PC-3 (cell line): ENCODE measurements at regions not wholly inside any gene's neighbourhood (a gene's known extent, or its start where the extent isn't known, plus 50 kb on each side); places are given as distances from the start of the nearest gene placed in this dataset.
"Not testable (repeated sequence)": the region's sequence is repeated elsewhere in the genome, so short reads cannot be mapped to it uniquely, and the experiment has no call there.

Experiments
- CTCF ChIP-seq: fragments of 300-600 bp; sonication (generic); conservative IDR thresholded peaks from 2 replicates; pipeline ENCODE4 v1.5.1; 2017; ENCODE audit warnings: antibody characterized with exemption, low read depth, mild to moderate bottlenecking, low read length
- EZH2 ChIP-seq: fragments of 300-600 bp; sonication (generic); IDR thresholded peaks from one replicate; pipeline ENCODE4 v1.6.1; 2017; ENCODE audit warnings: antibody characterized with exemption, mild to moderate bottlenecking, low read length; ENCODE audit not compliant: unreplicated experiment
- EZH2phosphoT487 ChIP-seq: fragments of 300-600 bp; sonication (generic); IDR thresholded peaks from 2 replicates; pipeline ENCODE4 v1.6.1; 2018; ENCODE audit warnings: mild to moderate bottlenecking, antibody characterized with exemption, low read length, borderline replicate concordance

- TF ChIP-seq CTCF, EZH2, EZH2phosphoT487: not testable (repeated sequence)
These were observed 168.7 kb downstream of the GOSR1 start for GRCh38 chr17:30645875-30646274.
